ENCODE measurements at regions not wholly inside any gene's neighbourhood (a gene's known extent, or its start where the extent isn't known, plus 50 kb on each side); places are given as distances from the start of the nearest gene placed in this dataset.

GRCh38 chr4:177975315-177975987 is 533.2 kb upstream of the AGA start:
- Histone ChIP-seq H3K4me1 (ENCODE audit: control insufficient read depth in 1 of 2, insufficient read depth in 2 of 2, low read length in 2 of 2) (no peaks in the 10 kb centered on the region), H3K79me2 (ENCODE audit: insufficient read depth, low read length) (no peaks in the 10 kb centered on the region), H3K27ac (ENCODE audit: low read depth, low read length) (no peak overlapping the region), H3K36me3 (ENCODE audit: control insufficient read depth in 1 of 2, insufficient read depth in 2 of 2, low read length in 2 of 2) (no peaks in the 10 kb centered on the region), H2AFZ (ENCODE audit: low read depth, low read length, poor library complexity, severe bottlenecking) (no peak overlapping the region), H3K9me2 (ENCODE audit: insufficient read depth) (no peaks in the 10 kb centered on the region), H3K4me2 (ENCODE audit: low read length) (no peak overlapping the region), H3K27me3 (ENCODE audit: insufficient read depth, low read length) (no peaks in the 10 kb centered on the region), H3K9me3 (ENCODE audit: control insufficient read depth in 1 of 2, insufficient read depth in 1 of 2, low read depth in 1 of 2, low read length in 2 of 2) (no peaks in the 10 kb centered on the region), H3K4me3 (replicated peaks in 1 of 2; ENCODE audit: low read depth in 1 of 2, low read length in 2 of 2) (no peak overlapping the region), H3K9ac (ENCODE audit: low read length) (no peak overlapping the region), H4K20me1 (ENCODE audit: insufficient read depth) (no peaks in the 10 kb centered on the region)
- ATAC-seq = no peak
- no peak for DNase-seq (ENCODE audit: low read depth, low spot score)
- ChIA-PET RAD21 (ENCODE audit: low non-redundant PET in 1 of 2, low total read pairs in 2 of 2, uncharacterized antibody in 2 of 2, unreplicated experiment in 2 of 2) (no interaction called here), CTCF (no interaction called here), POLR2A (interaction anchor here (0.6 kb wide), 1 partner anchor 47 kb away, joined by 4 read pairs; no protein-coding TSS in a partner anchor)
- intact Hi-C loops (cut with micrococcal nuclease) = no loop called here
- BruUV-seq (replicated peaks) = no TSS peak
- no peak for TF ChIP-seq CTCF (IDR thresholded peaks at IDR 0.05 in 2 of 3, conservative IDR thresholded peaks at IDR 0.05 in 1 of 3; ENCODE audit: borderline replicate concordance in 1 of 3, insufficient read depth in 1 of 3, low read depth in 2 of 3, low read length in 2 of 3)
- no peak for TF ChIP-seq SP1 (IDR thresholded peaks at IDR 0.05; ENCODE audit: low read depth)
- no peak for TF ChIP-seq SIN3A (IDR thresholded peaks at IDR 0.05; ENCODE audit: low read depth)
- TF ChIP-seq MAX (IDR thresholded peaks at IDR 0.05) = no peak
- no peak for TF ChIP-seq EZH2phosphoT487 (IDR thresholded peaks at IDR 0.05; ENCODE audit: borderline replicate concordance)
- no peak for TF ChIP-seq EZH2 (IDR thresholded peaks at IDR 0.05)

GRCh38 chr4:177986236-177986635 is 544.0 kb upstream of the AGA start:
- Histone ChIP-seq H3K4me3 (replicated peaks in 1 of 2; ENCODE audit: low read depth in 1 of 2, low read length in 2 of 2) (no peak overlapping the region), H3K79me2 (ENCODE audit: insufficient read depth, low read length) (no peaks in the 10 kb centered on the region), H3K4me2 (ENCODE audit: low read length) (no peak overlapping the region), H4K20me1 (ENCODE audit: insufficient read depth) (no peaks in the 10 kb centered on the region), H3K27ac (ENCODE audit: low read depth, low read length) (no peak overlapping the region), H3K9me3 (ENCODE audit: control insufficient read depth in 1 of 2, insufficient read depth in 1 of 2, low read depth in 1 of 2, low read length in 2 of 2) (no peaks in the 10 kb centered on the region), H3K36me3 (ENCODE audit: control insufficient read depth in 1 of 2, insufficient read depth in 2 of 2, low read length in 2 of 2) (no peaks in the 10 kb centered on the region), H3K9ac (ENCODE audit: low read length) (no peak overlapping the region), H3K4me1 (ENCODE audit: control insufficient read depth in 1 of 2, insufficient read depth in 2 of 2, low read length in 2 of 2) (no peaks in the 10 kb centered on the region), H3K9me2 (ENCODE audit: insufficient read depth) (no peaks in the 10 kb centered on the region), H3K27me3 (ENCODE audit: insufficient read depth, low read length) (no peaks in the 10 kb centered on the region), H2AFZ (ENCODE audit: low read depth, low read length, poor library complexity, severe bottlenecking) (no peak overlapping the region)
- POLR2A ChIA-PET = no interaction called here
- CTCF ChIA-PET = no interaction called here
- intact Hi-C loops (cut with micrococcal nuclease) = no loop called here
- ATAC-seq (no peak), DNase-seq (ENCODE audit: low read depth, low spot score) (no peak)
- TF ChIP-seq EZH2phosphoT487 (IDR thresholded peaks at IDR 0.05; ENCODE audit: borderline replicate concordance) (no peak), POLR2AphosphoS5 (IDR thresholded peaks at IDR 0.05; ENCODE audit: low read depth, low read length) (no peak), ZNF274 (IDR thresholded peaks at IDR 0.05; ENCODE audit: low read depth, low read length) (no peak), EZH2 (IDR thresholded peaks at IDR 0.05) (no peak), ZBTB33 (IDR thresholded peaks at IDR 0.05; ENCODE audit: extremely low read depth, insufficient replicate concordance, low read length) (no peak), RAD21 (IDR thresholded peaks at IDR 0.05; ENCODE audit: low read depth) (no peak), SP1 (IDR thresholded peaks at IDR 0.05; ENCODE audit: low read depth) (no peak), ZFX (IDR thresholded peaks at IDR 0.05) (no peak)
- RAD21 ChIA-PET (ENCODE audit: low non-redundant PET in 1 of 2, low total read pairs in 2 of 2, uncharacterized antibody in 2 of 2, unreplicated experiment in 2 of 2) = no interaction called here
- BruUV-seq (replicated peaks) = no TSS peak

Measured in HCT116 (cell line).